GM18870 (cell line): ENCODE measurements at regions not wholly inside any gene's neighbourhood (a gene's known extent, or its start where the extent isn't known, plus 50 kb on each side); places are given as distances from the start of the nearest gene placed in this dataset.
"Not testable (repeated sequence)": the region's sequence is repeated elsewhere in the genome, so short reads cannot be mapped to it uniquely, and the experiment has no call there.

Source experiments
- ATAC-seq: cut with Tn5 transposase; IDR thresholded peaks from one replicate; pipeline ENCODE4 v1.9.1; 2021; ENCODE audit warnings: moderate library complexity; ENCODE audit not compliant: unreplicated experiment

DNA sequence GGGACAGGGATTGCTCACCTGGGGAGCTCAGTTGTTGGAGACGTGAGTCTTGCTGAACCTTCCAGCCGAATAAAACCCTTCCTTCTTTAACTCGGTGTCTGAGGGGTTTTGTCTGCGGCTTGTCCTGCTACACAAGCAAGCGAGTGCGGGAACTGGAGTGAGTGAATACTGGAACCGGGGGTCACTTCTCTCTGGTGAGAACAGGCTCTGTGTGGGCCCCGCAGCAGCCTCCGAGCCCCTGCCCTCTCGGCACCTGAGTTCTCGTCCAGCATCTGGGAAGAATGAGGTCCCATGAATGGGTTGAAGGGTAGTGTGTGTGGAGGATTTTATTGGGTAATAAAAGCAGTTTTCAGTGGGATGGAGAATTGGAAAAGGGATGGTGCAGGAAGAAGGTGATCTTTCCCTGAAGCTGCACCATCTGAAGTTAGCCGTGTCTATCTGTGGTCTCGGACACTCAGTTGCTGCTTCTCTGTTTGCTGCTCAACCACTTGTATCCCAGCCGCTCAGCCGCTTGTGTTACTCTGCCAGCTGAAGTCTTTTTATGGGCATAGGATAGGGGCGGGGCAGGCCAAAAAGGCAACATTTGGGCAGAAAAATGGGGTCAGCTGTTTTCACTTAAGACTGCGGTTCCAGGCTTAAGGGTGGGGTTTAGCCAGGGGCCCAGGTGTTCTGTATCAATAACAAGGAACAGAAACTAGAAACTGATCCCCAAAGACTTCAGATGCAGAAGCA is 450.6 kb upstream of the CAMK1G start:
- ATAC-seq = no peak

- peak; percentile 94 for ATAC-seq
Measured at GRCh38 chr1:209134001-209134400, 449.5 kb upstream of the CAMK1G start.

- ATAC-seq = no peak
Measured at GRCh38 chr1:209143916-209144315, 439.6 kb upstream of the CAMK1G start.

- no peak for ATAC-seq
Measured at GRCh38 chr1:209150114-209150513, 433.4 kb upstream of the CAMK1G start.

GRCh38 chr1:209153411-209153810 is 430.1 kb upstream of the CAMK1G start:
- no peak for ATAC-seq

DNA sequence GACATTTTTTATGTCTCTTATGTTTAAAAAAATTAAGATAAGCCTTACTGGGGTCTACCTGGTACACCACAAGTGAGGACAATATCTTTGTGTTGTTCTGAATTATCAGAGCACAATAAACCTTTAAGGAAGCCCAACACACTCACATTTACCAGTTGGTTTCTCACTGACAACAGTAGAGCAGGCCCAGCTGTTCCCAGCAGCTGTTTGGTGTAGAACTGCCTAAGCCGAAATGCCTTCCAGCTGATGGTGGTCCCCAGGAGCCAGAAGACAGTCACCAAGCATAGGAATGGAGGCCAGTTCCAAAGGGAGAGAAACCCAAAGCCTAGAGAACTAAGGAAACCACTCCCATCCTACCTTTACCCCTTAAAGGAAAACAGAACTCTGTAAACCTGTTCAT is 428.6 kb upstream of the CAMK1G start:
- ATAC-seq = no peak

- no peak for ATAC-seq
Measured at GRCh38 chr1:209155546-209155945, 428.0 kb upstream of the CAMK1G start.

DNA sequence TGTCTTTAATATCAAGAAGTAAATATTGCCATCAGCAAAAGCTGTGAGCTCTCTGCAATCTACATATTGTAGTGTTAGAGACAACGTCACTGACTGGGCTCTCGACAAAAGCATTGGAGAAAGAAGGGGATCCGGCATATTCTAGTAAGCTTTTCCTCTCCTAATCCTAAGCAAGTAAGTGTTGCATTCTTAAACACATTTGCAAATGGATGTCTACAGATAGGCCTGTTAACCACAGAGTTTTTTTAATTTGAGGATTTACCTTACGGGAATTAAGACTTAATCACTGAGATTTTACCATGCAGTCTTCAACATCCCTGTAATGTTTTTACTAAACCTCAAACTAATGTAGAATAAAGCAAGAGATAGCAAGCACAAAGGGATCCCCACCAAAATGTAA is 426.5 kb upstream of the CAMK1G start:
- no peak for ATAC-seq

DNA sequence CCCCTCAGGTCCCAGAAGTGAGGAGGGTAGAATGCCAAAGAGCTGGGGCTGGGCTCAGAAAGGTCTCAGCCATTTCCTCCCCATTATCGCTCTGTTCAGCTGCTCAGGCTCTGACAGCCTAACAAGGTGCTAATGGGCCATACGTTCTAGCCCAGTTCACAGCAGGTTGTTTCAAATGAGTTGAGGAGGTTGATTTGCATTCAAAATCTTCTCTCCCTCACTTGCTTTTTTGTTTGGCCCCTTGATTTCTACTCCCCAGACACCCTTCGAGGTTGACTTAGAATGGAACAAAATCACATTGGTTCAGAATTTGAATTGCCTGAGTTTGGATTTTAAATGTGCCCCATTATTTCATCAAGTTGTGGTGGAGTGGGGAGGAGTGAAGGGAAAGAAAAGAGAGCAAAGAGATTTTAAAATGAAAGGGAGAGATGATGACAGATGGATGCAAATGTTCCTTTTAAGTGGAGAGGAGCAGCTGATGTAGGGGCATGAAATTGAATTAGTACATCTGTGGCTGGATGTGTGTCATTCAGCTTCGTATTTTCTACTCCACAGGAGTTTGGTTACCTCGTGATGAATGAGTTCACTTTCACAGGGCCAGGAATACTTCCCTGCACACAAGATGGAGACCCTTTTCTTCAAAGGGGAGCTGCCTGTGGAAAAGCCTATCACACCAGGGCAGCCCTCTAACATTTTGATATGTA is 425.8 kb upstream of the CAMK1G start:
- ATAC-seq = no peak

DNA sequence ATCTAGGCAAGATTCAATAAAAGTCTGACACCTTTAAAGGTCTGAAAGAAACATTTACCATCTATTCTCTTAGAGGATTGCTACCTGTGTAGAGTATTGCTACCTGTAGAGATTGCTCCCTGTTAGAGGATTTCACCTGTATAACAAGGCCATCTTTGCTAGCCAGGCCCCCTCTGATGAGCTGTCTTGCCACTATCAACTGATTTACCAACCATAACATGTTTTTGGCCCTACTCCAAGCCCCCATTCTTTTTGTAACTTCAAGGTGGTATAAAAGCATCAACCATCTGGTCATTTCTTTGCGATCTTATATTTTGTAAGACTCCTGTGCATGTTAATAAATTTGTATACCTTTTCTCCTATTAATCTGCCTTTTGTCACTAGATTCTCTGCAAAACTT is 424.7 kb upstream of the CAMK1G start:
- ATAC-seq = no peak

DNA sequence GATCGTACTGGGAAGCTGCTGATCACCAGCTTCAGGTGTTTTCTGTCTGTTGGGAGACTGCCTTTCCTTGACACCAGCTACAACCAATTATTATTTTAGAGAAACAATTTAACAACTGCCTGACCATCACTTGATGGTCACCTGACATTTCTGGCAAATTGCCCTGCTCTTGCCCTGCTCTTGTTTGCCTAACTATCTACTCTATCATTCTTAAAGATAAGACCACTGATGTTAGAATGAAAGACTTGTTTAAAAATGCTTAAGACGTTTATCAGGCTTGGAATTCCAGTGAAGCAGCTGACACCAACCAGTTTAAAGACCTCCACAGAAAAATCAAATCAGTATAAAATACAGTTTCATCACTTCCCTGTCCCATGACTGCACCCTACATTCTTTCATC is 423.3 kb upstream of the CAMK1G start:
- no peak for ATAC-seq

DNA sequence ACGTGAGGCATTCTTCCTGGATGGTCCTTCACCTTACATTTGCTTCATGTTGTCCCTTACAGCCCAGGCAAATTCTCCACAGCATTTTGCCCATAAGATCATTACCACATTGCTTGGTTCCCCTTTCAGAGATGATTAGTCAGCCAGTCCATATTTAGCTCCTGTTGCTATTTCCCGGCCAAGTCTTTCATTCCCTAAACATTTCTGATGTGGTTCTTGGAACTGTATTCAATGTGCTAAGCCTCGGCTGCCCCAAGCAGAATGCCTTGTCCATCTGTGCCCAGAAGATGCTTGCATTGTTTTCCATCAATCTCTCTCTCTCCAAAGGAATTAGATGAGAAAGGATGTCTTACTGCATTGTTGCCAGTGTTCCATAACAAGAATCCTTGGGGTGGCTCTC is 420.9 kb upstream of the CAMK1G start:
- ATAC-seq = no peak

GRCh38 chr1:209168204-209168603 is 415.3 kb upstream of the CAMK1G start:
- no peak for ATAC-seq

- no peak for ATAC-seq
Measured at GRCh38 chr1:209171151-209171550, 412.4 kb upstream of the CAMK1G start.

DNA sequence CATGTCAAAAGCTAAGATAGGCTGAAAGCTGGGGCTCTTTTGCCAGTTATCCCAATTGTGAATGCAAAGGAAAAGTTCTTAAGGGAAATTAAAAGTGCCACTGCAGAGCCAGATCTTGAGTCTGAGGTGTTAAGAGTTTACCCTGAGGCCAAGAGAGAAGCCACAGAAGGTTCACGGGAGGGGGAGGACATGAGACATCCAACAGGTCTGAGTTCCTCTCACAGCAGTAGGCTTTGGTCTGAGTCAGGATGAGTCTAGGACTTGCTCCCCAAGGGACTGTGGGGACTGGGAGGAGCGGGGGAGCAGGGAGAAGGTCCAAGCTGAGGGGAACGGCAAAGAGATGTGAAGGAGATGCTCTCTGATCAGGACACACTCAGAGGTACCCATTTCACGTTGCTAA is 411.2 kb upstream of the CAMK1G start:
- ATAC-seq = no peak

- not testable (repeated sequence) for ATAC-seq
Measured at GRCh38 chr1:209172792-209173542, 410.5 kb upstream of the CAMK1G start.

DNA sequence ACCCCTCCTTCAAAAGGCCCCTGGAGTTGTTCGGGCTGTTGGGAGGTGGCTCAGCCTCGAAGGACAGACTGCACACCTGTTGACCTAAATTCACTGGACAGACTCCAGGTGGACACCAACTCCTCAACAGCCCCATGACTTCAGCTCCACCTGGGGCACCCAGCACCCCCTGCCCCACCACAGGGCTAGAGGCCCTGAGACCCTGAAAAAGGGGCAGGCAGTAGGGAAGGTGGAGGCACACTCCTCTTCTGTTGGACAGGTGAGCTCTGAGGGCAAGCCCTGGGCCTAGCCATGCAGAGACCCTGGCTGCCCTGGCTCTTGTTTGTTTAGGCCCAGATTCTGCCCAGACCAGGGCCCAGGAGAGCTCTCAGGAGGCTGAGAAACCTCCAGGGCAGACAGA is 409.7 kb upstream of the CAMK1G start:
- ATAC-seq = not testable (repeated sequence)

DNA sequence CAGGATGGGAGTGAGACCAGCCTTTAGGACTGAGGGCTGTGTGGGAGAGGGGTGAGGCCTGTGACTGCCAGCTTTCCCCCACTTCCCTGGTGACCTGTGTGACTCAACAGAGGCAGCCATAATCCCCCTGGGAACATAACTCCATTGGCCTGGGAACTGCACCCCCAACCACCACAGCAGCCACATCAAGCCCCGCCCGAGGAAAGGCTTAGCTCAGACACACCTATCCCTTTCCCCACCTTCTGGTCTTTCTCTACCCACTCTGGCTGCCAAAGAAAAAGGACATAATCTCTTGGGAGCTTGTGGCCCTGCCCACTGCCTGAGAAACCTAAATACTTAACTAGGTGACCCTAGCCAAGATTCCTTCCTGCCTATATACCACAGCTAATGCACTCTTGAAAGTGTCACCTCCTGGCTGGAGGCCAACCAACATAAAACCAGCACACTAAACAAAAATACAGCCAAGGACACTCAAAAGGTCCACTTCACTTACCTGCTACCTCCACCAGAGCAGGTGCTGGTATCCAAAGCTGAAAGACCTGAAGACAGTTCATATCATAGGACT is 406.6 kb upstream of the CAMK1G start:
- no peak for ATAC-seq

- ATAC-seq = no peak
Measured at GRCh38 chr1:209183195-209183594, 400.3 kb upstream of the CAMK1G start.

DNA sequence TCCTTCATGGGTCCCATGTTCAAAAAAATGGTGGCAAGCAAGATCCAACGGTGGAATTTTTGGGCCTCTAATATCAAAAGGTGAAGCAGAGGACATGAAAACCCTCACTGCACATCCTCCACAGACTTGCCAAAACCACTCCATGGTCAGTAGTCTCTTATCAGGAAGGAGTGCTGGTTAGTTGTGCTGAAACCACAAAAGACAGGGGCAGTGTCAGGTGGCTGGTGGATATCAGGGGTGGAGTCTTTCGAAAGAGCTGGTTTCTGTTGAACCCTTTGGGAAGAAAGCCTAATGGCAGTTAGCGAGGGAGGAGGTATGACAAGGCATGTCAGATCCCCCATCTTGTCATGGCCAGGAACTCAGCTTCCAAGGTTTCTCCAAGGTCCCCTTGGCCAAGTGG is 395.9 kb upstream of the CAMK1G start:
- ATAC-seq = no peak

DNA sequence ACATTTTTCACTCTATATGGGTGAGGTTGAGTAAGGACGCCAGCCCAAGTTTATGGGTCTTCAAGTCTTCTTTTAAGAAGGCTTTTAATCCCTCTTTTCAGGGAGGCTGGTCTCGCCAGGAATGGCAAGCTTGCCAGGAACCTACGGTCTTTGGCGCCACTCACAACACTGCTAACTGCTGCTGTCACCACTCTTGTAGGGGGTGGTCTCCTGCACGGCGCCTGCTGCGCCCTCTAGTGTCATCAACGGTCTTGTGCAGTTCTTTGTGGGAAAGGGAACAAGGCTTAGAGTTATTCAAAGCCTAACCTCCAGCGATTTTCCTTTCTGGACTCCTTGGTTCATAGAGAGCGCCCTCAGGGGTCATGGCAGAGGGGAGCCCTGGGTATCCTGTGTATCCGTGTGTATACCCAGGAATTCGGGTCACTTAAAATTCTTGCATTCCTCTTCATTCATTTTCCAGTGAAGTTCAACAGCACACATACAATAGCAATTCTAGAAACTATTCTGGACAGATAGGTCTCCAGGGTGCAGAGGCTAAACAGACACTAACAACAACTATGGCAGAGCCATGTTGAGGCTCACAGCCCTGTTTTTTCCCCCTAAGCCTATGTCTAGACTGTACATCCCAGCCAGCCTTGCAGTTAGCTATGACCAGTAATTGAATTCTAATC is 392.8 kb upstream of the CAMK1G start:
- ATAC-seq = peak; percentile 91
